ENCODE measurements at regions not wholly inside any gene's neighbourhood (a gene's known extent, or its start where the extent isn't known, plus 50 kb on each side); places are given as distances from the start of the nearest gene placed in this dataset.
"Not testable (repeated sequence)": the region's sequence is repeated elsewhere in the genome, so short reads cannot be mapped to it uniquely, and the experiment has no call there.

DNA sequence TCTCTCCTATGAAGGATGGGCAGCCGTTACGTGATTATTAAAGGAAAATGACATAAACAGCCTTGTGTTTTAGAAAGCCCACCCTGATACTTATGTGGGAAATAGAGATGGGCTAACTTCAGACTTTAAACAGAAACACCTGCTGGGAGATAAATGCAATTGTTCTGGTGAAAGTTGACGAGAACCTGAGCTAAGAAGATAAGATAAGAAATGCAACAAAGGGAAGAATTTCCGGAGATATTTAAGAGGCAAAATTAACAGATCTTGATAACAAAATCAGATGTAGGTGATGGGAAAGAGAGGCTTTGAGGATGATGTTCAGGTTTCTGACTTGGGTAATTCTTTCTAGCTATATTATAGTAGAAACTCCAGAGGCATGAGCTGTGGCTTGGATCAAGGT, 102.7 kb upstream of the SLC7A11 start:
- no peak for DNase-seq

DNA sequence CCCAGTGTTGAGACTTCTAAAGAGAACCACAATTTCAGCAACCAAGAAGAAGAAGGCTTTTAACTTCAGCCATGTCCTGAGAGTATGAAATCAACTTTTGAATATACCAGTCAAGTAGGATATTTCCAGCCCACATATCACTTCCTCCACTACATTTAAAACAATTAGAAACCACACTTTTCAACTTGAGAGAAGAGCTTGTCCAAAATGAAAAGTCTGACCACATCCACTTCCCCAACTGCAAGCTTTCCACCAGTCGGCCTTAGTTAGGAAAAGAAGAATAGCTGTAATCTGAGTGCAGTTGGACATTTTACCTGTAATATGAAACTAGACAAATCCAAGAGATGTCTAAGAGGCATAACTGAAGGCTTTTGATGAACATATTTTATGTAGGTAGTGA, 101.9 kb upstream of the SLC7A11 start:
- DNase-seq = no peak

DNA sequence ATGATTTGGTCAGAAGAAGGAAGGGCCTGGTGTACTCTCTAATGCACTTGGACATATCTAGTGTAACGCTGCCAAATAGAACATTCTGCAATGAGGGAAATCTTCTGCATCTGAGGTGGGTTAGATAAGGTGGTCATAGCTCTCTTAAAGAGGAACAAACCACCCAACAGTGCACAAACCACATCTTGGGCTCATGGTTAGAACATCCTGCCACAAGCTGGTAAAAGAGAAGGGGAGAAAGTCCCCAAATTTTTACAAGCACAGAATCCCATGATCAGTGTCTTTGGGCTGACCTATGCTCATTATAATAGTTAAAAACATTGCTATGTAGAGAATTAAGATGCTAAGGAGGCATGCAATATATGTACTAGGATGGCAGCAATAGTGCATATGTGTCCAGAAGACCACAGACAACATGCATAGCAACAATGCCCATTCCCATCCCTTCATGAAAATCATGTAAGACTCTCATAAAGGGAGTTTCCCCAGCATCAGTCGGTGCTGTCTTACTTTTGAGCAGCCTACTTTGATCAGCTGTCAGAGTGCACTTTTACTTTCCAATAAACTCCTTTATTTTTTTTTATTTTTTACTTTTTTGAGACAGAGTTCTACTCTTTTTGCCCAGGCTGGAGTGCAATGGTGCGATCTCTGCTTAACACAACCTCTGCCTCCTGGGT, 99.7 kb upstream of the SLC7A11 start:
- no peak for DNase-seq

DNA sequence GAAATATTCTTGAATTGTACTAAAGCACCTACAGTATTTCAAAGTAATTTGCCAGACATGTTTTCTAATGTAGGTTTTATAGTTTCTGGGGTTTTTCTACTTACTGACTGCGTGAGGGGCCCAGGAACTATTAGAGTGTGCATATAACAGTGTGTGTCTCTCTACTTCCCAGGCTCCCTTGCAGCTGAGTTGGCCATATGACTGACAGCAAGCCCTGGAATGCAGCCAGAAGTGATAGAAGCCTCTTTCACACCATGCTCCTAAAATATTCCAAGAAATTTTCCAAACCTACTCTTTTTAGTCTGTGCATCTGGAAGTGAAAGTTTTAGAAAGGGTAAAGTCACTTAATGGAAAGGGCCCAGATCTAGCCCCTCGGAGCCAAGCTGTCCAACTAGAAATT, 96.7 kb upstream of the SLC7A11 start:
- DNase-seq = no peak

DNA sequence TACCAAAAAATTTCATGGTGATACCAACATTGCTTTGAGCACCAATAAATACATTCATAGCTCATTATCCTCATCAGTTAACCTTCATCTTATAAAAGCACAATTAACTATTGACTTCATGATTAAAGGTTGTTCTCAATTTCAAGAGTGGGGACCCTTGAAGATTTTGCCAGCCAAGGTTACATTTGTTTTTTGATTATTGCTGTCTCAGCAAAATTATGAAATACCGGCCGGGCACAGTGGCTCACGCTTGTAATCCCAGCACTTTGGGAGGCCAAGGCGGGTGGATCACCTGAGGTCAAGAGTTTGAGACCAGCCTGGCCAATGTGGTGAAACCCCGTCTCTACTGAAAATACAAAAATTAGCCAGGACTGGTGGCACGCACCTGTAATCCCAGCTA, 96.1 kb upstream of the SLC7A11 start:
- not testable (repeated sequence) for DNase-seq

DNA sequence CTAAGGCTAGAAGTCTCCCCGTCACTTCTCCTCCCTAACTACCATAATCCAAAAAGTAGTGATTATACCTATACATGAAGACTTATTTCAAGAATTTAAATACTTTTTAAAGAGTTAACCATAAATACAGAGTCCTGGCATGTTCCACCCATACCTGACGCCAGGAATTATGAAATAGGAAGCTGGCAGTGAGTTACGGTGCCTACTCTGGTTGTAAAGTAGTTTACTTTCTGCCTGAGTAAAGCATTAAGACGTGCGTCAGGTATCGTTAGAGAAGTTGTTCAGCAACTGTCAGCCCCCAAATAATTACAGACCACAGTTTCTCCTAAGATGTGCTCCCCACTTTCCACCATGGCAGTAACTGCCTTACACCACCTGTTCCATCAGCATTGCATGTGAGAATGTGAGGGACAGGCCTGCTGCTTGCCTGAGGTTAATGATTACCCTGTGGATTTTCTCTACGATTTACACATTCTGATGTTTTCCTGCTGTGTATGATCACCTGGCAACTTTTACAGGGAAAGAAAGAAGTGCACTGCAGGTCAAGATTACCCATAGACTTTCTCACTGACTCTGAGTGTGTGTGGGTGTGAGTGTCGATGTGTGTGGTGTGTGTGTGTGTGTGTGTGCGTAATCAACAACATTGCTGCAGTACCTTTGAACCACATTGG, 92.3 kb upstream of the SLC7A11 start:
- no peak for DNase-seq

DNA sequence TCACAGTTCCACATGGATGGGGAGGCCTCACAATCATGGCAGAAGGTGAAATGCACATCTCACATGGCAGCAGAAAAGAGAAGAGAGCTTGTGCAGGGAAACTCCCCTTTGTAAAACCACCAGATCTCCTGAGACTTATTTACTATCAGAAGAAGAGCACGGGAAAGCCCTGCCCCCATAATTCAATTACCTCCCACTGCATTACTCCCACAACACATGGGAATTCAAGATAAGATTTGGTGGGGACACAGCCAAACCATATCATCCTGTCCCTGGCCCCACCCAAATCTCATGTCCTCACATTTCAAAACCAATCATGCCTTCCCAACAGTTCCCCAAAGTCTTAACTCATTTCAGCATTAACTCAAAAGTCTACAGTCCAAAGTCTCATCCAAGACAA, 90.3 kb upstream of the SLC7A11 start:
- DNase-seq = not testable (repeated sequence)

DNA sequence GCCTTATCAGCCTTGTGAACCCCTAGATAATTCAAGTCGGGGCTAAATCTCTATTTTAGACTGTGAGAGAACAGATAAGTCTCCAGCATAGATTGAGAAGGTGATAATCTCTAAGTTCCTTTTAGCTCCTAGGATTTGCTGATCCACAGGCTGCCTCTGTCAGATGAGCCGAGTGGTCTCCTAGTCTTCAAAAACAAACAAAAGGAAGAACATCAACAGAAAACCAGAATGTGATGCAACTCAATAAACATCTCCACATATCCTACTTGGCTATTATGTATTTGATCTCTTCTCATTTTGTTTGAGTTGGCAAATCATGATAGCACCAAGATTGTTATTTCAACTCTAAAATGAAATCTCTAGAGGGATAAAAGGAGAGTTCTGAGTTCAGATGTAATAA, 88.4 kb upstream of the SLC7A11 start:
- no peak for DNase-seq

DNA sequence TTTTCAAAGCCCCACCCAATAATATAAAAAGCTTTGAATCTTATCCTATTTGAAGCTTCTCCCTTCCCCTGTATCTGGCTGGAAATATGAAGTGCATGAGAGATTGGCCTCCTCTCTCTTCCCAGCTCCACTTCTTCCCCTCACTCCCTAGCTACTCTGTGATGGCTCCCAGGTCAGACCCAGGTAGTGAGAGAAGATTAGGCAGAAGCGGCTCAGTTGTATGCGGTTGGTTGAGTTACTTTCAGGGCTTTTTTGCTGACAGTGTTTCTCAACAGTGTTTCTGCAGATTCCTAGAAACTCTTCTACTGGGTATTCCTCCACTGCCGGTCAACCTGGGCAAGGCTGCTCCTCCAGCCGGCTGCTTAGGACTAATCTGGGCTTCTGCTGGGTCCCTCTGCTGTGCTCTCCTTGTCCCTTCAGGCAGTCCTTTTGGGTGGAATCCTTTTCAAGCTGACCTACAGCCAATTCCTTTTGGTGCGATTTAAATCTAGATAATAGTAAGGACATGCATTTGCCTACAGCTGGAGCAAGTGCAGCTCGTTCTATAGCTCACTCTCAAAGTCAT, 87.4 kb upstream of the SLC7A11 start:
- DNase-seq = no peak

DNA sequence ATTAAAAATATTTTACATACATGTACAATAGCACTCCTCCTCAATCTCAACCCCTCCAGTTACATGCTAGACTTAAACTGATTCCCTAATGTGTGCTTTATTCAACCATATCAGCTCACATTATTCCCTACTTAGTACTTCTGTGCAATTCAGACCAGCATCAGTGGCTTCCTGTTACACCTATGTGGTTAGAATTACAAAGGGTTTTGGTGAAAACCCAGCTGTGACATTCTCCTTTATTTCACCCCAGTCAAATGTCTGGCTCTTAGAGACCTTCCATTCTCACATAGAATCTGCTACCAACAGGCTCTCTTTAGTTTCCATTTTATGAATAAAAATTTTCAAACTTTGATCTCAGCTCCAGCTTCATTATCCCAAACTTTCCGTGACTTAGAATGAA, 85.2 kb upstream of the SLC7A11 start:
- no peak for DNase-seq

DNA sequence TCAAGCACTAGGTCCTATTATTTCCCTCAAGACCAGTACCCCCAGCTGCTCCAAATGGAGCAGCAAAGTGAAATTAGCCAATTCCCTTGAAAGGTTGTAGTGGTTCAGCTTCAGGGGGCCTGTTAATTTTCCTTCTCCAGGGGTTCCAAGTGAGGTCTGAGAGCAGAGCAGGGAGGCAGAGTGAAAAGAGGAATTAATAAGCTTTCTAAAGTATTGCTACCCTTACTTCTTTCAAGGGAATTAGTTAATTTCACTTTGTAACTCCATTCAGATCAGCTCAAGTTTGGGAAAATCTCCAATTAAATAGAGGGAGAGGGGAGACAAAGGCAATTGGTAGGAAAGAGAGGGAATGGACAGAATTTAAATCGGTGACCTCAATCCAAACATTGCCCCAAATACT, 78.7 kb upstream of the SLC7A11 start:
- DNase-seq = no peak

DNA sequence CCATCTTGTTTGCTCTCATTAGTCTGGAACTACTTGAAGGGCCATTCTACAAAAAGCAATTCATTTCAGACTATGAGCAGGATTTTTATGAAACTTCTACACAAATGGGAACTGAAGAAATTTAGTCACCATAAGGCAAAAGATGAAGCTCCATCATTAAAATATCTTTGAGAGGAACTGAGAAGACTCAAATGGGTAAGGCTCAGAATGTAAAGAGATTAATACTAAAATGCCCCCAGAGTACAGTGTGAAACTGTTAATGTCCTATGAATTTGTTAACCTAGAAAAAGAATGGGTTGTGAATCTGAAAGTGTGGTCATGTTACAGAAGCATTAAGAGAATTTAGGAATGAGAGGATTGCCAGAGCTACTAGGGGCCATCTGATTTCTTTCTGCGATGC, 77.9 kb upstream of the SLC7A11 start:
- DNase-seq = no peak

DNA sequence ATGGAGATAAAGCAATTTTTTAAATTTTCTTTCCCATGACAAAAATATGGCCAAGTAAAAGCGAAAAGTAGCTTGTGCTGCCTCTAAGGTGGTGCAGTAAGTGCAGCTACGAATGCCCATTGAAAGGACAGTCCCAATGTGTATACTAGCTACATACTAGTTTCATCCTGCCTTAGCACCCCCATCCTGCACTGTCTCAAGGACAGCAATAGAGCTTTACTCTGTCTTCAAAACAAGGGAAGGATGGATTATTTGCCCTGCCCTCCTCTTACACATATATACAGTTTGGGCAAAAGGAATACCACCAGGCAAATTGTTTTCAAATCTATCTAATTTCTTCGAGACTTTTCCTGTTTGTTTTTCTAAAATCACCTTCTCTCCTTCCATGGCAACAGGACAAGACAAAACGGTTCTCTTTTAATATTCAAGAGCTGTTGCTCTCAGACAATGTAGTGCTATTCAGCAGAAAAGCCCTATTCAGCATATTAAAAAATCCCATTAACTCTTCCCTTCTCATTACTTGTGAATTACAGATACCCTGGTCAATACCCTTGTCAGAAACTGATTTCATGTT, 75.1 kb upstream of the SLC7A11 start:
- DNase-seq = no peak

DNA sequence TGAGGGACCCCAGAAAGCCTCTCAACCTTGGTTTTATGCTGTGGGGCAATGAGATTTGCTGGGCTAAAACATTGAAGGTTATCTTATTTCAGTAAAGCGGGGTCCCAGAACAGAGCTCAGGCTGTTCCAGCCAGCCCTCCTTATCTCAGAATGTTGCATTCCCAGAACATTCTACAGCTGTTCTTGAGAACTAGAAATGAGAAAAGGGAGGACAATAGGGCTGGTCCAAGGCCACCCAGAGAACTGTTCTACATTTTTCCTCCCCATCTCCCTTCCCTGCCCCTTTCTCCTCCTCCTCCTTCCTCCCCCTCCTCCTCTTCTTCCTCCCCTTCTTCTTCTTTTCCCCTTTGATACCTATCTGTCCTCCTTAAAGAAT, 70.4 kb upstream of the SLC7A11 start:
- DNase-seq = no peak

DNA sequence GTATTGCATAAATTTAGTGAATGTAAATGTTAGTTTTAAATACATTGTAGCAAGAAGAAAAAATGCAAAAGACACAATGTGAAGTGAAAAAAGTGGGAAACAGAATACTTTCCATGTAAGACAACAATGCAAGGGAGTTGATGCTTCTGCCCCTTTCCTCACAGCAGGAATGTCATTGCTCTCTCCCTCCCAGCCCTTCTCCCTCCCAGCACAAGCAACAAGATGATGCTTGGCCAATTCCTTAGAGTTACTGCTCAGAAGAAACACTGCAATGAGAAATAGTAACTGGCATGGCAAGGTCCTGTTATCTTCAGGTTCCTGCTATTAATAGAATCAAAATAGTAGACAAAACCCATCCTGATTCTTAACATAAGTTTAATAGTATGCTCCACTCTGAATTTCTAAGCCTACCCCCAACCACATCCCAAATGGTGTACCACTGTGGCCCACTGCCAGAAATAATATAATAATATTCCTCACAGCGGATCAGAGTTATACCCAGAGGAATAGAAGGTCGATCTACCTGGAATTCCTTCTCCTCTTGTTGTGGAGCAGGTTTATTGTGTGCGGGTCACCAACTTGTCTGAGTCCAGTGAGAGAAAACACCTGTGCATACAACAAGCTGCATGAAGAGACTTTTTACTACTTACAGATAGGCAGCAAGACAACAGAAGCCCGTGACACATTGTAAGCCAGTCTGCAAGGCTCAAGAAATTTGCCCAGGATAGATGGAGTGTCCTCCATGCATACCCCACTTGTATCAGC, 69.8 kb upstream of the SLC7A11 start:
- no peak for DNase-seq

DNA sequence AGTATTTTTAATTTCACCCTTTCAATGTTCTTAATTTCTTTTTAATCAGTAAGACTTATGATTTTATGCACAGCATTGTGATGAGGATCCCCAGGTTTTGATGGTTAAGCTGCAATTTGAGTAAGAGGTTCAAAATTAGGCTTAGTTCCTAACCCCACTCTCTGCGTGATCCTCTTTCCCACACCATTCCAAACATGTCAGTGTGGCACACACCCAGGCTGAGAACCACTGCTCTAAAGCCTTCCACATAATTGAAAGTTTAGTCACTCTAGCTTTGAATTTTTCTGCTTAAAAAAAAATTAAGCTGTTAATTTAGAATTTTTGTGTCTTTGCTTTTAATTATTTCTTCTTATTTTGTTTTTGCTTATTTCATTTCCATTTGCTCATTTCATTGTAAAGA, 68.8 kb upstream of the SLC7A11 start:
- DNase-seq = no peak

DNA sequence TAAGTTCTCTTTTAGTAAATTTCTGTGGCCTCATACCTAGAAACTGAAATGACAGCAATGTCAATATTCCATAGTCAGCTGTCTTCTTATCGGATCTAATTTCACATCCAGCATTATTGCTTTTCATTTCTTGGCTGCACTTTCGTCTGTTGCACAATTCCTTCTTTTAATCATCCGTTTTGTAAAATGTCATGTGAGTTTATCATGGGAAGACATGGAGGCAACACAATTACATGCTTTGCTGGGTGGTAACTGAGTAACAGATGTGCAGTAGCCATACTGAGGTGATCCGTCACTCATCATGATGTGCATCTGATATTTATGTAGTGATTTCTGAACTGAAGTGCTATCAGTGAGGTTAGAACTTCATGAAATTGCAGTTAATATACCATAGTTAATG, 68.3 kb upstream of the SLC7A11 start:
- no peak for DNase-seq

DNA sequence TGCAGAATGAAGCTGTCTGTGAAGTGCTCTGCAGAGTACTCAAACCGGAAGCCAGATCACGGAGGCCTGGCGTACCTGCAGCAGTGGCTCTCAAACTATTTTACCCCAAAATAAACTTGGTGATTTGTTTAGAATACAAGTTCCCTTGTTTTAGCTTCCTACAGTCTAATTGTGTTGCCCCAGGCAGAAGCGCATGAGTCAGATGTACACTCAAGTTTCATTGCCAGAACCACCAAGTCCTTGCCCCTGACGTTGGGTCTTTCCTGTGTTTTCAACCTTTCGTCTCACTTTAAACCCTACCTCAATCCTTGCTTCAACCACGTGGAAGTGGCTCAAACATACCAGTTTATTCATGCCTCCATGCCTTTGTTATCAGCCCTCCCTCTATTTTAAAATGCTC, 66.2 kb upstream of the SLC7A11 start:
- DNase-seq = no peak

DNA sequence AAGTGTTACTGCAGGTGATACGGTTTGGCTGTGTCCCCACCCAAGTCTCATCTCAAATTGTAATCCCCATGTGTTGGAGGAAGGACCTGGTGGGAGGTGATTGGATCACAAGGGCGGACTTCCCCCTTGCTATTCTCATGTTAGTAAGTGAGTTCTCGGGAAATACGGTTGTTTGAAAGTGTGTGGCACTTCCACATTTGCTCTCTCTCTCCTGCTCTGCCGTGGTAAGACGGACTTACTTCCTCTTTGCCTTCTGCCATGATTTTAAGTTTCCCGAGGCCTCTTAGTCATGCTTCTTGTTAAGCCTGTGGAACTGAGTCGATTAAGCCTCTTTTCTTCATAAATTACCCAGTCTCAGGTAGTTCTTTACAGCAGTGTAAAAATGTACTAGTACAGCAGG, 65.2 kb upstream of the SLC7A11 start:
- no peak for DNase-seq

DNA sequence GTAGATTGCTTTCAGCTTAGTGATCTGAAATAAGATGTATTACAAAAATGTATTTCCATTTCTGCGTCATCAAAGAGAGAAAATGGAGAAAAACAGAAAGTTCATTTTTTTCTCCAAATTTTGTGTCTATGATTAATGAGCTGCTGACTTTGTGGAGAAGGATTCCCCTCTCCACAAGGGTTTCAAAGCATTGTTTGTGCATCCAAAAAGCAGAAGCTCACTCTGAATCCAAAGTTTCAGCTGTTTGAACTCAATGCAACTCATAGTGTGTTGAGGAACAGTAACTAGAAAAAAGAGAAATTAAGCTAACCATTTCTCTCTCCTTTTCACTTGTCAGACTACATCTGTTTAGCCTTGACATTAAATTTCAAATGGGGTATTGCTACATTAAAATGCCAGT, 62.9 kb upstream of the SLC7A11 start:
- no peak for DNase-seq

DNA sequence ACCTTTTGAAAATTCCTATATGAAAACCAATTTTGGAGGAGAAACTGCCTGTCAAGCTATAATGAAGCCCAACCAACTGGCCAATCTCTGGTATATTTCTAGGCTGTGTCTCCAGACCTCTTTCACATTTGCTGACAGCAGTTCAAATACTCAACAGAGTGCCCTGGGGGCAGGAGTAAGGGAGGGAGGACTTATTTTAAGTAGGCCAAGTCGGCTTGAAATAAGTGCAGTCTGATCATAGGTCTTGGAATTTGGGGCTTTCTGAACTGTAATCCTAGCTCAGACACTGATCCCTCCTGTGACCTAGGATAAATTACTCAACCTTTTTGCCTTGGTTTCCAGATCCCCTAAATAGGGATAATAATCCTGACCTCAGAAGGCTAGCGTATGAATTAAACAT, 59.4 kb upstream of the SLC7A11 start:
- no peak for DNase-seq

DNA sequence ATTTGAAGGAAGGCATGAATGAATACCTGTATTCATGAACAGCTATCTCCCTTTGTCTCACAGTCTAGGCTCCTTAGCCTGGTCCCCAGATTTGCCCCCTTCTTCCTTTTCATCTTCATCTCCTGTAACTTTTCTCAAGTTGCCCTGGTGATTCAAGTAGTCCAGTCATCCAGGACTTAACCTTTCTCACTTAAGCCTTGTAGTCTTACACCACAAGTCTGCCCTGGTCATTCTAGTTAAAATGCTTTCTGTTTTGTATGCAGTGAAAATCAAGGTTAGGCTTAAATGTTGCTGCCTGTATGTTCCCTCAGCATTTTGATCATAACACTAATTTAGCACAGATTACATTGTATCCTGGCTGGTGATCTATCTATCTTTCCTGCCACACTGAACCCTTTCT, 58.5 kb upstream of the SLC7A11 start:
- no peak for DNase-seq

DNA sequence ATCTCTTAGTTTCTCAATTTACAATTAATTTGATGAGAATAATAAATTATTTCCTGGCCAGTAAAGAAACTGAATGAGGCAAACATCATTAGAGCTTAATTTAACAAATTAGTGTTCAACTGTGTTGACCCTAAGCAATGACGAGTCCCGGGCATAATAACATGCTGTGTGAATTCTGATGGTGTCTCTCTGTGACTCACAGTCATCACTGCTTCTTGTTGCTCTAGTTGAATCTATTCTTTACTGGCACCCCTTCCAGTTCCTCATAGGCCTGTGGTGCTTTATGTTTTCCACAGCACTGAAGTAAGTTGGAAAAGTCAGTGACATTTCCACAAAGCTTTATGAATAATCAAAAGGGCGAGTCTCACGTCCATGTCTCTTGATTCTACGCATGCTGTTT, 57.7 kb upstream of the SLC7A11 start:
- no peak for DNase-seq

DNA sequence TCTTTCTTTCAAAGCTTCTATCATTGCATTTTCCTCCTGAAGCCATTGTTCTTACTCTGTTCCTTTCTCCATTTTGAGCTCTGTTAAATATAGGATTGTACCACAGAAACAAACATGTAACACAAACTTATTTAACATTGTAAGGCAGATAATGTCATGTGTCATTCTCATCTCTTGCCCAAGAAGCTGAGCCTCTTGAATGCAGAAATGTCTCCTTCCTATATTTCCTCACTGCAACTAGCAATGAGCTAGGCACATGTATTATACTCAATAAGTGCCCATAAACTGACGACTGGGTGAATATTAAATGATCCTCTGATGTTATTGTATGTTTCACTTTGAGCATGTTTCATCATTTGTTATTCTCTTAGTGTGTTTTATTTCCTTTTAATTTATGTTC, 56.7 kb upstream of the SLC7A11 start:
- DNase-seq = no peak

Measured in activated T-cell treated with anti-CD3 and anti-CD28 coated beads, Interleukin-2, amount 50 U/mL, for 48 hours (primary cell).